ENCODE measurements at regions not wholly inside any gene's neighbourhood (a gene's known extent, or its start where the extent isn't known, plus 50 kb on each side); places are given as distances from the start of the nearest gene placed in this dataset.

DNA sequence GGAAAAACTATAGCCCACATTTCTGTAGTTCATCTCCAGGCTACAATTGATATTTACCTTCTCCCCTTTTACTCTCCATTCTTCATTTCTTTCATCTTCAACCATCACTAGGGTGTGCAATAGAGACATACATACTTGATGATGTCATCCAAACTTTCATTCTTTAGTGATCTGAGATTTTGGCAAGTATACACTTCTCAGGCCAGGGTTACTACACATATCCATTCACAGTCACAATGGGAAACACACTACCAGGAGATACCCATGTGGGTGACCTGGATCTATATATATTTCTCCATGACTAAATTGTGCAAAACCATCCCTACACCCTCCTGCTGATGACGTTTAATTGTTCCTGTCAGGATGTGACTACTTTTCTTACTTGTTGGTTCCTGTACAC is 769.5 kb upstream of the DPPA4 start:
- no peaks in the 10 kb centered on the region for H3K9me3 ChIP-seq
- no peak overlapping the region for H3K27ac ChIP-seq
- H3K4me3 ChIP-seq: no peak overlapping the region
- DNase-seq (ENCODE audit: low spot score): no peak
- H3K27me3 ChIP-seq (replicated peaks; ENCODE audit: insufficient read depth): no peaks in the 10 kb centered on the region
- WGBS: 88% methylated on average over 1 of the region's 1 CpG
- intact Hi-C loops (cut with DNase I): no loop called here
- no peaks in the 10 kb centered on the region for H3K36me3 ChIP-seq
- no peak for TF ChIP-seq POLR2A (IDR thresholded peaks at IDR 0.05)
- TF ChIP-seq POLR2AphosphoS5 (IDR thresholded peaks at IDR 0.05): no peak
- TF ChIP-seq, protein P1, sequence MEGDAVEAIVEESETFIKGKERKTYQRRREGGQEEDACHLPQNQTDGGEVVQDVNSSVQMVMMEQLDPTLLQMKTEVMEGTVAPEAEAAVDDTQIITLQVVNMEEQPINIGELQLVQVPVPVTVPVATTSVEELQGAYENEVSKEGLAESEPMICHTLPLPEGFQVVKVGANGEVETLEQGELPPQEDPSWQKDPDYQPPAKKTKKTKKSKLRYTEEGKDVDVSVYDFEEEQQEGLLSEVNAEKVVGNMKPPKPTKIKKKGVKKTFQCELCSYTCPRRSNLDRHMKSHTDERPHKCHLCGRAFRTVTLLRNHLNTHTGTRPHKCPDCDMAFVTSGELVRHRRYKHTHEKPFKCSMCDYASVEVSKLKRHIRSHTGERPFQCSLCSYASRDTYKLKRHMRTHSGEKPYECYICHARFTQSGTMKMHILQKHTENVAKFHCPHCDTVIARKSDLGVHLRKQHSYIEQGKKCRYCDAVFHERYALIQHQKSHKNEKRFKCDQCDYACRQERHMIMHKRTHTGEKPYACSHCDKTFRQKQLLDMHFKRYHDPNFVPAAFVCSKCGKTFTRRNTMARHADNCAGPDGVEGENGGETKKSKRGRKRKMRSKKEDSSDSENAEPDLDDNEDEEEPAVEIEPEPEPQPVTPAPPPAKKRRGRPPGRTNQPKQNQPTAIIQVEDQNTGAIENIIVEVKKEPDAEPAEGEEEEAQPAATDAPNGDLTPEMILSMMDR (IDR thresholded peaks at IDR 0.05): no peak
- H3K4me1 ChIP-seq (replicated peaks): no peaks in the 10 kb centered on the region

DNA sequence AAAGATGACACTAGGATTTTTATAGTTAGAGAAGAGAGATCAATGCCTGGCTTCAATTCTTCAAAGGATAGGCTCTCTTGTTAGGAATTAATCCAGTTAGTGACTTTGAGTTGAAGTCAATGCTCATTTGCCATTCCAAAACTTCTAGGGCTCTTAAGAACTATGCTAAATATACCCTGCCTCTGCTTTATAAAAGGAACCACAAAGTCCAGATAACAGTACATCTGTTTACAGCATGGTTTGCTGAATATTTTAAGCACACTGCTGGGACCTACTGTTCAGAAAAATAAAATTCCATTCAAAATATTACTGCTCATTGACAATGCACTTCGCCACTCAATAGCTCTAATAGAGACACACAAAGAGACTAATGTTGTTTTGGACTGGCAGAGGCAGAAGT is 786.6 kb upstream of the DPPA4 start:
- no peak for TF ChIP-seq POLR2A (IDR thresholded peaks at IDR 0.05)
- TF ChIP-seq, protein P1 (IDR thresholded peaks at IDR 0.05): no peak
- no peaks in the 10 kb centered on the region for H3K4me1 ChIP-seq (replicated peaks)
- DNase-seq (ENCODE audit: low spot score): no peak
- intact Hi-C loops (cut with DNase I): no loop called here
- H3K4me3 ChIP-seq: no peak overlapping the region
- no peaks in the 10 kb centered on the region for H3K27me3 ChIP-seq (replicated peaks; ENCODE audit: insufficient read depth)
- no peaks in the 10 kb centered on the region for H3K36me3 ChIP-seq
- H3K9me3 ChIP-seq: no peaks in the 10 kb centered on the region
- WGBS: 89% methylated on average over 1 of the region's 1 CpG
- H3K27ac ChIP-seq: no peak overlapping the region

DNA sequence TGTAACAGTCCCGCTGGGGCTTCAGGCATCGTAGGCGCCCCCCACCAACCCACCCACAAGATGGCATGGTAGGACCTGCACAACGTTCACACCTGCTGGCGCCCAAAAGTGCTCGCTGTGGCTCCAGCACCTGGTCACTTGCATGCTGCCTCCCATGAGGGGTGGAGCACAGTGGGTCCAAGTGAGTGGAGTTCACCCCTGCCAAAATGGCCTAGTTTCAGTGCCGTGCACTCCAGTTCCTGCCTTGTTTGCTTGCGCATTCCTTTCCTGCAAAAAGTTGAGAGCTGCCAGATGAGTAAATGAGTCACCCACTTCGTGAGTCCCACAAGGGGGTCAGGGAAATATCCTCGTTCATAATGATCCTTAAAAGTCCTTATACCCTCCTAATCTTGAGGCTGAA is 788.7 kb upstream of the DPPA4 start:
- no peak for DNase-seq (ENCODE audit: low spot score)
- intact Hi-C loops (cut with DNase I): no loop called here
- no peak overlapping the region for H3K4me3 ChIP-seq
- no peaks in the 10 kb centered on the region for H3K4me1 ChIP-seq (replicated peaks)
- no peaks in the 10 kb centered on the region for H3K36me3 ChIP-seq
- no peaks in the 10 kb centered on the region for H3K27me3 ChIP-seq (replicated peaks; ENCODE audit: insufficient read depth)
- 88% methylated on average over 10 of the region's 10 CpGs for WGBS
- H3K27ac ChIP-seq: no peak overlapping the region
- no peaks in the 10 kb centered on the region for H3K9me3 ChIP-seq
- TF ChIP-seq POLR2AphosphoS5 (IDR thresholded peaks at IDR 0.05) (no peak), POLR2A (IDR thresholded peaks at IDR 0.05) (no peak)
- TF ChIP-seq, protein P1 (IDR thresholded peaks at IDR 0.05): no peak

DNA sequence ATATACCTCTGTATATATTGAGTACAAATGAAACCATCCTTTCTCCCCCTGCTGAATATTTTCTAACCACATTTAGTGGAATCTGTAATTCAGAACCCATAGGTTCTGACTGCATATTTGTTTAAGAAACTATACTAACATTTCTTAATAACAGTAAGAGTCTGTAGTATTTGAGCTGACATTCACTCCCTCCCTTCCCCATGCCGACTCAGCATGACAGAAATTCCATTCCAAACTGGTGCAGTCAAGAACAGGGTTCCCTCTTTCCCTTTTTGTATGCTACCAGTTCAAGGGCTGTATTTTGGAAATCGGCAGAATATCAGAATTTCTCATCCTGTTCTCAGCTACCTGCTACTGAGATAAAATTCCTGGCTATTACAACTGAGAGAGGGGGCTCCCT is 796.6 kb upstream of the DPPA4 start:
- Histone ChIP-seq H3K27me3 (replicated peaks; ENCODE audit: insufficient read depth) (no peaks in the 10 kb centered on the region), H3K9me3 (no peaks in the 10 kb centered on the region), H3K36me3 (no peaks in the 10 kb centered on the region), H3K4me1 (replicated peaks) (no peaks in the 10 kb centered on the region), H3K27ac (no peak overlapping the region), H3K4me3 (no peak overlapping the region)
- TF ChIP-seq, protein P1 (IDR thresholded peaks at IDR 0.05): no peak
- TF ChIP-seq POLR2A (IDR thresholded peaks at IDR 0.05) (no peak), POLR2AphosphoS5 (IDR thresholded peaks at IDR 0.05) (no peak)
- DNase-seq (ENCODE audit: low spot score): no peak
- 92% methylated on average over 2 of the region's 2 CpGs for WGBS
- intact Hi-C loops (cut with DNase I): no loop called here

DNA sequence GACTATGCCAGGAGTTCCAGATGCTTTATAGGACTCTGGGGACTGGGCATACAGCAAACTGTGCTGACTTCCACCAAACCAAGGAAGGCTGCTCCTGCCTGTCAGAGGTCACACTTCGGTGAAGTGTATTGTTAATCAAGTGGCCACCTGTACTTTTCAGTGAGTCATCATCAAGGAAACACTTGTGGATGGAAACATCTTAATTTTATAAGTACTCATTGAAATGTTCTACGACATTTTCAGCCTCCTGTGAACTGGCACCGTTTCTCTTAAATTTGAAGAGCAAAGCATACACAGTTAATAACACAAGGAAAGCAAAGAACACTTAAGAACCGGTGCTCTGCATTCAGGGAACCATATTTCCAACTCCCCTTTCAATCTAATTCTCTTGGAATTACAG is 801.7 kb upstream of the DPPA4 start:
- no peak for DNase-seq (ENCODE audit: low spot score)
- no peaks in the 10 kb centered on the region for H3K9me3 ChIP-seq
- TF ChIP-seq POLR2A (IDR thresholded peaks at IDR 0.05) (no peak), POLR2AphosphoS5 (IDR thresholded peaks at IDR 0.05) (no peak)
- TF ChIP-seq, protein P1 (IDR thresholded peaks at IDR 0.05): no peak
- no peak overlapping the region for H3K4me3 ChIP-seq
- 51% methylated on average over 4 of the region's 4 CpGs for WGBS
- no peaks in the 10 kb centered on the region for H3K27me3 ChIP-seq (replicated peaks; ENCODE audit: insufficient read depth)
- no peak overlapping the region for H3K27ac ChIP-seq
- intact Hi-C loops (cut with DNase I): no loop called here
- no peaks in the 10 kb centered on the region for H3K4me1 ChIP-seq (replicated peaks)
- no peaks in the 10 kb centered on the region for H3K36me3 ChIP-seq

All from prostate gland (tissue), 2 donors.